OCI-LY7 (cell line): ENCODE measurements at regions not wholly inside any gene's neighbourhood (a gene's known extent, or its start where the extent isn't known, plus 50 kb on each side); places are given as distances from the start of the nearest gene placed in this dataset.

Source experiments
- BruUV-seq: library from RNA; stranded (reverse); fragments of 400-500 nt; replicated peaks from 2 replicates; lab custom pipeline; 2021; lab: Mats Ljungman, UMichigan
- CTCF ChIA-PET: fragments of 300-600 bp; sonication (Branson Sonifier 250); formaldehyde crosslinking; loops from one replicate; lab custom pipeline; 2022; ENCODE audit warnings: antibody characterized with exemption; ENCODE audit not compliant: unreplicated experiment; lab: Charles Lee
- POLR2A ChIA-PET: fragments of 300-600 bp; sonication (Branson Sonifier 250); formaldehyde crosslinking; loops from one replicate; lab custom pipeline; 2022; ENCODE audit warnings: antibody characterized with exemption; lab: Charles Lee
- DNase-seq: peaks from one replicate; pipeline ENCODE4 v3.0.0-alpha.2; 2015; ENCODE audit warnings: low spot score
- H2AFZ ChIP-seq: fragments of 200-600 bp; sonication (generic), shearing (Covaris generic); 2 replicates; pipeline ENCODE4 v1.6.1; 2014; ENCODE audit warnings: mild to moderate bottlenecking, antibody characterized with exemption, low read length, moderate library complexity
- H3K27ac ChIP-seq: fragments of 200-600 bp; sonication (generic); 2 replicates; pipeline ENCODE4 v1.5.1; 2014; ENCODE audit warnings: mixed run types, low read depth, mild to moderate bottlenecking, moderate library complexity, low read length, inconsistent platforms; ENCODE audit not compliant: poor library complexity, severe bottlenecking
- H3K36me3 ChIP-seq: fragments of 200-600 bp; sonication (generic); 2 replicates; pipeline ENCODE4 v1.6.1; 2014; ENCODE audit warnings: mild to moderate bottlenecking, antibody characterized with exemption, low read length, moderate library complexity, mixed read lengths; ENCODE audit not compliant: insufficient read depth
- H3K4me1 ChIP-seq: fragments of 200-600 bp; sonication (generic); 2 replicates; pipeline ENCODE4 v1.5.1; 2014; ENCODE audit warnings: mild to moderate bottlenecking, low read length; ENCODE audit not compliant: insufficient read depth, poor library complexity, severe bottlenecking
- H3K4me2 ChIP-seq: fragments of 200-600 bp; sonication (generic); 2 replicates; pipeline ENCODE4 v1.6.1; 2014; ENCODE audit warnings: mild to moderate bottlenecking, low read length
- H3K4me3 ChIP-seq: fragments of 200-600 bp; sonication (generic); 2 replicates; pipeline ENCODE4 v1.5.1; 2014; ENCODE audit warnings: mild to moderate bottlenecking, low read depth, low read length; ENCODE audit not compliant: poor library complexity, severe bottlenecking
- H3K79me2 ChIP-seq: fragments of 200-600 bp; sonication (generic); 2 replicates; pipeline ENCODE4 v1.6.1; 2016; ENCODE audit warnings: low read depth, mild to moderate bottlenecking, low read length, moderate library complexity, mixed read lengths; ENCODE audit not compliant: insufficient read depth
- H3K9me2 ChIP-seq: fragments of 200-600 bp; sonication (generic); 2 replicates; pipeline ENCODE4 v1.6.1; 2016; ENCODE audit warnings: mild to moderate bottlenecking, low read length, mixed read lengths; ENCODE audit not compliant: insufficient read depth
- H3K9me3 ChIP-seq: fragments of 200-600 bp; sonication (generic); 2 replicates; pipeline ENCODE4 v1.6.1; 2014; ENCODE audit warnings: mild to moderate bottlenecking, mixed run types, low read length, mixed read lengths
- H4K20me1 ChIP-seq: fragments of 200-600 bp; sonication (generic); 2 replicates; pipeline ENCODE4 v1.6.1; 2014; ENCODE audit warnings: mild to moderate bottlenecking, antibody characterized with exemption, low read length, moderate library complexity, mixed read lengths; ENCODE audit not compliant: insufficient read depth
- EZH2phosphoT487 ChIP-seq: fragments of 200-600 bp; sonication (generic); IDR thresholded peaks from 2 replicates; pipeline ENCODE4 v1.6.1; 2018; ENCODE audit warnings: low read depth, borderline replicate concordance, mild to moderate bottlenecking, mixed run types, antibody characterized with exemption, low read length, moderate library complexity, mixed read lengths
- intact Hi-C: fragments of 100-400 bp; cut with micrococcal nuclease; formaldehyde crosslinking; loops from one replicate; pipeline ENCODE4 v1.10.0; 2022; ENCODE audit not compliant: unreplicated experiment
- TF ChIP-seq, protein P1 (sequence below): fragments of 200-600 bp; sonication (generic); conservative IDR thresholded peaks from 2 replicates; pipeline ENCODE4 v1.5.1; 2014; ENCODE audit warnings: mild to moderate bottlenecking, antibody characterized with exemption, low read length, moderate library complexity, mixed read lengths

DNA sequence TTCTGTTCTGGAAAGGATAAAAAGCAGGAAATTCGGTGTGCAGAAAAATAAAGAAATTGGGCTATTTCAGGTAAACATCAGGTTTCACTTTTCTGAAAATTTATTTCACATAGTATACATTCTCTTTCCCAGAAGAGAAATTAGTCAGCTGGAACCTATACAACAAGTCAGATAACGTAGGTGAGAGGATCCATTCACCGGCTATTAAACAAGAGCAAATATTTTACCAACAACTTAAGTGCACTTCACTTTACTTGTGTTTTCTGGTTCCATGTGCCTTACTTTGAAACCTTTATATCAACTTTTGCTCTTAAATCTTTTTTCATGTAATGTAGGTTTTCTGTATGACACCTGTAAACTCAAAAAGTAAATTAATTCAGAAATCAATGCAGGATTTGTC, 839.7 kb downstream of the CDH11 start:
- Histone ChIP-seq H3K79me2 (no peaks in the 10 kb centered on the region), H2AFZ (peak overlapping the region; percentile 7; the same call in 1 of the 2 replicates), H3K27ac (no peak overlapping the region), H3K36me3 (no peaks in the 10 kb centered on the region; the same call in 1 of the 2 replicates), H3K4me3 (no peak overlapping the region), H3K9me3 (peaks cover 17% of the 10 kb centered on the region), H4K20me1 (no peaks in the 10 kb centered on the region), H3K4me2 (no peak overlapping the region), H3K9me2 (no peaks in the 10 kb centered on the region), H3K4me1 (no peaks in the 10 kb centered on the region)
- BruUV-seq, result no TSS peak
- intact Hi-C loops, result no loop called here
- CTCF ChIA-PET, result no interaction called here
- POLR2A ChIA-PET, result interaction anchor here (1.3 to 1.5 kb wide), 2 partner anchors 10 to 11 kb away, joined by 3 to 5 read pairs; no protein-coding TSS in a partner anchor
- TF ChIP-seq, protein P1, sequence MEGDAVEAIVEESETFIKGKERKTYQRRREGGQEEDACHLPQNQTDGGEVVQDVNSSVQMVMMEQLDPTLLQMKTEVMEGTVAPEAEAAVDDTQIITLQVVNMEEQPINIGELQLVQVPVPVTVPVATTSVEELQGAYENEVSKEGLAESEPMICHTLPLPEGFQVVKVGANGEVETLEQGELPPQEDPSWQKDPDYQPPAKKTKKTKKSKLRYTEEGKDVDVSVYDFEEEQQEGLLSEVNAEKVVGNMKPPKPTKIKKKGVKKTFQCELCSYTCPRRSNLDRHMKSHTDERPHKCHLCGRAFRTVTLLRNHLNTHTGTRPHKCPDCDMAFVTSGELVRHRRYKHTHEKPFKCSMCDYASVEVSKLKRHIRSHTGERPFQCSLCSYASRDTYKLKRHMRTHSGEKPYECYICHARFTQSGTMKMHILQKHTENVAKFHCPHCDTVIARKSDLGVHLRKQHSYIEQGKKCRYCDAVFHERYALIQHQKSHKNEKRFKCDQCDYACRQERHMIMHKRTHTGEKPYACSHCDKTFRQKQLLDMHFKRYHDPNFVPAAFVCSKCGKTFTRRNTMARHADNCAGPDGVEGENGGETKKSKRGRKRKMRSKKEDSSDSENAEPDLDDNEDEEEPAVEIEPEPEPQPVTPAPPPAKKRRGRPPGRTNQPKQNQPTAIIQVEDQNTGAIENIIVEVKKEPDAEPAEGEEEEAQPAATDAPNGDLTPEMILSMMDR, result no peak
- no peak for TF ChIP-seq EZH2phosphoT487
- no peak for DNase-seq

DNA sequence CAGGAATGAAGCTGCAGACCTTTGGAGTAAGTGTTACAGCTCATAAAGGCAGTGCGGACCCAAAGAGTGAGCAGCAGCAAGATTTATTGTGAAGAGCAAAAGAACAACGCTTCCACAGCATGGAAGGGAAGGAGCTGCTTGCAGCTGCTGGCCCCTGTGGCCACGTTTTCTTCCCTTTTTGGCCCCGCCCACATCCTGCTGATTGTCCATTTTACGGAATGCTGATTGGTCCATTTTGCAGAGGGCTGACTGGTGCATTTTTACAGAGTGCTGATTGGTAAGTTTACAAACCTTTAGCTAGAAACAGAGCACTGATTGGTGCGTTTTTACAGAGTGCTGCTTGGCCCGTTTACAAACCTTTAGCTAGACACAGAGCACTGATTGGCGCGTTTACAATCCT, 841.5 kb downstream of the CDH11 start:
- TF ChIP-seq, protein P1, result no peak
- no peak for TF ChIP-seq EZH2phosphoT487
- no peak overlapping the region for H3K4me3 ChIP-seq
- no peak for DNase-seq
- intact Hi-C loops, result no loop called here
- H3K4me2 ChIP-seq, result no peak overlapping the region
- peaks cover 9% of the 10 kb centered on the region for H3K4me1 ChIP-seq
- ChIA-PET POLR2A (interaction anchor here (0.6 to 1.3 kb wide), 4 partner anchors 16 to 166 kb away, joined by 3 read pairs; no protein-coding TSS in a partner anchor), CTCF (no interaction called here)
- no peaks in the 10 kb centered on the region for H3K79me2 ChIP-seq
- no peak overlapping the region for H2AFZ ChIP-seq
- H3K9me3 ChIP-seq, result peaks cover 20% of the 10 kb centered on the region
- no TSS peak for BruUV-seq
- no peak overlapping the region for H3K27ac ChIP-seq
- H4K20me1 ChIP-seq, result no peaks in the 10 kb centered on the region
- H3K36me3 ChIP-seq, result no peaks in the 10 kb centered on the region; the same call in 1 of the 2 replicates
- H3K9me2 ChIP-seq, result no peaks in the 10 kb centered on the region

DNA sequence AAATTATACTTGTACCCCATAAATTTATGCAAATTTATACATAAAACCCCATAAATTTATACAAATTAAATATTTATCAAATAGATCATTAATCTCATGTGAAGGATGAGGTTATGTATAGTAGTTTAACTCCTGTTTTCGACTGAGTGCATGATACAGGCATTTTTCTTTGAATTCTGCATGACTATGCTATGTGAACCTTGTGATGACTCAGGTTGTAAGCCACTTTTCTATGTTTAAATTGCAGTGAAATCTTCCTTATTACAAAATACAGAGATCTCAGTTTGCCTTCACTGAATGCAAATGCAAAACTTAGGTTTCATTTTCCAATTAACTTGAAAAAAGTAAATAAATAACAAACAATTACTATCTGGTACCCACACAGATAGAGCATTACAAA, 843.7 kb downstream of the CDH11 start:
- no peaks in the 10 kb centered on the region for H3K79me2 ChIP-seq
- ChIA-PET POLR2A (interaction anchor here (0.8 kb wide), 1 partner anchor 165 kb away, joined by 3 read pairs; no protein-coding TSS in a partner anchor), CTCF (no interaction called here)
- BruUV-seq, result no TSS peak
- no peaks in the 10 kb centered on the region for H3K36me3 ChIP-seq
- H3K4me1 ChIP-seq, result peaks cover 9% of the 10 kb centered on the region
- intact Hi-C loops, result no loop called here
- TF ChIP-seq, protein P1, result no peak
- no peak for TF ChIP-seq EZH2phosphoT487
- no peak overlapping the region for H3K4me3 ChIP-seq
- no peaks in the 10 kb centered on the region for H4K20me1 ChIP-seq
- no peak overlapping the region for H2AFZ ChIP-seq
- H3K27ac ChIP-seq, result no peak overlapping the region
- H3K9me3 ChIP-seq, result peaks cover 13% of the 10 kb centered on the region; the same call in 1 of the 2 replicates
- no peak for DNase-seq
- no peaks in the 10 kb centered on the region for H3K9me2 ChIP-seq
- no peak overlapping the region for H3K4me2 ChIP-seq
